NCI-H187 (cell line): ENCODE measurements at regions not wholly inside any gene's neighbourhood (a gene's known extent, or its start where the extent isn't known, plus 50 kb on each side); places are given as distances from the start of the nearest gene placed in this dataset.
A peak's percentile ranks its signal among the peaks of the same experiment; 100 is the strongest.
"Not testable (repeated sequence)": the region's sequence is repeated elsewhere in the genome, so short reads cannot be mapped to it uniquely, and the experiment has no call there.

Experiments
- DNase-seq, 2 experiments: peaks; one replicate each; lab custom pipeline; 2025; lab: John Stamatoyannopoulos, UW

GRCh38 chr1:47522935-47523834, 85.3 kb downstream of the FOXD2 start:
- no peak for DNase-seq

- DNase-seq: no peak
Observed at GRCh38 chr1:47523835-47524215, 86.0 kb downstream of the FOXD2 start.

- DNase-seq: no peak
Observed at GRCh38 chr1:47524272-47524671, 86.4 kb downstream of the FOXD2 start.

GRCh38 chr1:47527653-47528272, 89.9 kb downstream of the FOXD2 start:
- peak in 1 of 2 experiments; percentile 19 for DNase-seq

GRCh38 chr1:47529520-47530098, 91.8 kb downstream of the FOXD2 start:
- DNase-seq: no peak

- no peak for DNase-seq
Observed at GRCh38 chr1:47532921-47533792, 95.3 kb downstream of the FOXD2 start.

GRCh38 chr1:47533793-47534328, 96.0 kb downstream of the FOXD2 start:
- DNase-seq: no peak

- no peak for DNase-seq
Observed at GRCh38 chr1:47534436-47534835, 96.6 kb downstream of the FOXD2 start.

GRCh38 chr1:47536646-47537118, 98.8 kb downstream of the FOXD2 start:
- DNase-seq: no peak

- no peak for DNase-seq
Observed at GRCh38 chr1:47537268-47537667, 99.4 kb downstream of the FOXD2 start.

- DNase-seq: no peak
Observed at GRCh38 chr1:47537966-47538365, 100.1 kb downstream of the FOXD2 start.

- DNase-seq: not testable (repeated sequence)
Observed at GRCh38 chr1:47538530-47538929, 100.7 kb downstream of the FOXD2 start.

GRCh38 chr1:47541705-47542104, 103.9 kb downstream of the FOXD2 start:
- not testable (repeated sequence) for DNase-seq

GRCh38 chr1:47543089-47543488, 105.2 kb downstream of the FOXD2 start:
- DNase-seq: not testable (repeated sequence)

GRCh38 chr1:47545912-47546483, 108.2 kb downstream of the FOXD2 start:
- DNase-seq: no peak

- DNase-seq: no peak
Observed at GRCh38 chr1:47547753-47548573, 110.1 kb downstream of the FOXD2 start.

GRCh38 chr1:47548637-47549036, 110.8 kb downstream of the FOXD2 start:
- DNase-seq: no peak

GRCh38 chr1:47549532-47549931, 111.7 kb downstream of the FOXD2 start:
- DNase-seq: no peak

- DNase-seq: no peak
Observed at GRCh38 chr1:47550929-47551328, 113.1 kb downstream of the FOXD2 start.

GRCh38 chr1:47551971-47552528, 114.2 kb downstream of the FOXD2 start:
- no peak for DNase-seq
